ENCODE measurements at regions not wholly inside any gene's neighbourhood (a gene's known extent, or its start where the extent isn't known, plus 50 kb on each side); places are given as distances from the start of the nearest gene placed in this dataset.
A peak's percentile ranks its signal among the peaks of the same experiment; 100 is the strongest.

DNA sequence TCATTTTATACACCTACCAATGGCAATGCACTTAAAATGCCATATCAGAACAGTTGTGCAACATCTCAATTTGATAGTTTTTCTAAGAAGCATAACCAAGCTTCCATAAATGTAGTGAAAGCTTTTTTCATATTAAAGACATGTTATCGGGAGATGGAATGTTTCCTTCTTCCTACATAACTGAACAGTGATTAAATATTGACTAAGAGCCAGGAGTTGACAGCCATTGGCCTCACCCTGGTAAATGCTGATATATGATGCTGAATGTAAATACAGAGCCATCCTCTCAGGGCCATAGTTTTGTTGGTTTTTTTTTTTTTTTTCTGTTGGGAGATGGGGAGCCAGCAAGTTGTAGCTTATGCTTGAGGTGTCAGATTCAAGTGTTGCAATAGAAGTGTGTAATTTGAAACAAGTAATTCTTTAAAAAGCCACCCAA is 203.3 kb upstream of the IL12A start:
- peak overlapping the region in 1 of 4 donors; percentile 20 for H3K27ac ChIP-seq
- peaks cover 16 to 26% (median 21%) of the 10 kb centered on the region in 4 donors for H3K4me1 ChIP-seq
- no peaks in the 10 kb centered on the region for H3K27me3 ChIP-seq
- no peak for TF ChIP-seq POLR2AphosphoS5 (IDR thresholded peaks at IDR 0.05)
- no peak for TF ChIP-seq POLR2A (IDR thresholded peaks at IDR 0.05)
- no peak for TF ChIP-seq CTCF (IDR thresholded peaks at IDR 0.05)
- TF ChIP-seq EP300 (IDR thresholded peaks at IDR 0.05): no peak
- no peaks in the 10 kb centered on the region for H3K9me3 ChIP-seq
- H3K4me3 ChIP-seq: no peak overlapping the region
- DNase-seq (no peak), ATAC-seq (ENCODE audit: low FRiP score in 2 of 2) (no peak)
- 33 to 47% methylated on average over 1 of the region's 1 CpG for WGBS, 2 donors
- no peaks in the 10 kb centered on the region for H3K36me3 ChIP-seq

DNA sequence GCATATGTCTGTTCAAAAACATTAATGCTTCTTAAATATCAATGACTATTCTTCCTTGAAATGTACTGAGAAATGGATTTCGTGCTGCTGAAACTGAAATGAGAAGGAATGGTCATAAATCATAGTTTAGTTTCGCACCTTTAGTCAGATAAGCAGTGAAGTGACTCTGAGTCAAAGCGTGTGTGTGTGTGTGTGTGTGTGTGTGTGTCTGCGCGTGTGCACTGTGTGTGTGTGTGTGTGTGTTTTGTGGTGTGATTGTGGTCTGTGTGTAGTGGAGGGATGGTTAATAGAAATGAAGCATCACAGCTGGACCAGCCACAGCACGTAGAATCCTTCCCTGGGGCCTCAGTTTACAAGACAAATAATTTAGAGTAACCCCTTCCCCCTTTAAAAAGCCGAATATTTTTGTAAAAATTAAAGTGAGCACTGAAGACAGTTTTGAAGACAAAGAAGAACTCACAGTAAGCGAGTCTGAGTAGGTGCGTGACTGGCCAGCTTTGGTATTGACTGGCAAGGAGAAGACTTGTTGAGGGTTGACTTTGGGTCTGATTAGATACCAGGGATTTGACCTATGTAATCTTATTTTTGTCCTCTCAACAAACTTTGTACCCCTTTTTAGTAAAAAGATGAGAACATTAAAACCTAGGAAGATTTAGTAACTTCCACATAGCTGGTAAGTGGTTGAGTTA is 202.0 kb upstream of the IL12A start:
- WGBS, 2 donors: 81 to 84% methylated on average over 9 of the region's 9 CpGs
- H3K4me1 ChIP-seq: peaks cover 16 to 26% (median 21%) of the 10 kb centered on the region in 4 donors
- no peaks in the 10 kb centered on the region for H3K27me3 ChIP-seq
- TF ChIP-seq CTCF (IDR thresholded peaks at IDR 0.05) (no peak), POLR2AphosphoS5 (IDR thresholded peaks at IDR 0.05) (no peak), EP300 (IDR thresholded peaks at IDR 0.05) (no peak), POLR2A (IDR thresholded peaks at IDR 0.05) (no peak)
- H3K27ac ChIP-seq: no peak overlapping the region
- no peak overlapping the region for H3K4me3 ChIP-seq
- ATAC-seq (ENCODE audit: low FRiP score in 2 of 2) (no peak), DNase-seq (no peak)
- no peaks in the 10 kb centered on the region for H3K36me3 ChIP-seq
- no peaks in the 10 kb centered on the region for H3K9me3 ChIP-seq

DNA sequence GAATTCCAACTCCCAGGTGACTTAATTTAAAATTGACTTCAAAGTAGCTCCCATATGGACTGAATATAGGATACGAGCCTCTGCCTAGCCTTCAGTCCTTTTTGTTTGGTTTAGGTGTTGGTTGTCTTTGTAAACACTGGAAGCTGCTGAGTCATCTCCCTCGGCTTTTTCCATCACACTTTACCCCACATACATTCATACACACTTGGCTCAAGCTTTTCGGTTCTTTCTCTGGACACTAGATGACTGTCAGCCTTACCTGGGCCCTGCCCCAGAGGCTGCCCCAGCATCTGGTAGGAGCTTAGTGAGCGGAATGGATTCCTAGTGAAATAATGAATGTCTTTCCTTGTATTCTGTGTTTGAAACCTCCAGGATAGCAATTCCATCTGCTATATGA is 201.5 kb upstream of the IL12A start:
- DNase-seq: no peak
- ATAC-seq (ENCODE audit: low FRiP score in 2 of 2): no peak
- Histone ChIP-seq H3K27me3 (no peaks in the 10 kb centered on the region), H3K36me3 (no peaks in the 10 kb centered on the region), H3K4me3 (no peak overlapping the region), H3K27ac (peak overlapping the region in 3 of 4 donors; percentile 52 to 79 (median 58)), H3K4me1 (peaks cover 18 to 26% (median 21%) of the 10 kb centered on the region in 4 donors), H3K9me3 (no peaks in the 10 kb centered on the region)
- no peak for TF ChIP-seq POLR2AphosphoS5 (IDR thresholded peaks at IDR 0.05)
- no peak for TF ChIP-seq POLR2A (IDR thresholded peaks at IDR 0.05)
- TF ChIP-seq EP300 (IDR thresholded peaks at IDR 0.05): no peak
- TF ChIP-seq CTCF (IDR thresholded peaks at IDR 0.05): no peak
- WGBS, 2 donors: 57 to 65% methylated on average over 4 of the region's 4 CpGs

- H3K4me3 ChIP-seq: no peak overlapping the region
- 38 to 59% methylated on average over 5 of the region's 5 CpGs for WGBS, 2 donors
- no peak for ATAC-seq (ENCODE audit: low FRiP score in 2 of 2)
- peaks cover 19 to 26% (median 22%) of the 10 kb centered on the region in 4 donors for H3K4me1 ChIP-seq
- no peaks in the 10 kb centered on the region for H3K9me3 ChIP-seq
- H3K27ac ChIP-seq: peak overlapping the region; percentile 52 to 79 (median 56)
- DNase-seq: no peak
- TF ChIP-seq EP300 (IDR thresholded peaks at IDR 0.05): no peak
- no peak for TF ChIP-seq CTCF (IDR thresholded peaks at IDR 0.05)
- TF ChIP-seq POLR2A (IDR thresholded peaks at IDR 0.05): no peak
- TF ChIP-seq POLR2AphosphoS5 (IDR thresholded peaks at IDR 0.05): no peak
- no peaks in the 10 kb centered on the region for H3K36me3 ChIP-seq
- no peaks in the 10 kb centered on the region for H3K27me3 ChIP-seq
Observed at GRCh38 chr3:159787794-159788205, 200.8 kb upstream of the IL12A start.

DNA sequence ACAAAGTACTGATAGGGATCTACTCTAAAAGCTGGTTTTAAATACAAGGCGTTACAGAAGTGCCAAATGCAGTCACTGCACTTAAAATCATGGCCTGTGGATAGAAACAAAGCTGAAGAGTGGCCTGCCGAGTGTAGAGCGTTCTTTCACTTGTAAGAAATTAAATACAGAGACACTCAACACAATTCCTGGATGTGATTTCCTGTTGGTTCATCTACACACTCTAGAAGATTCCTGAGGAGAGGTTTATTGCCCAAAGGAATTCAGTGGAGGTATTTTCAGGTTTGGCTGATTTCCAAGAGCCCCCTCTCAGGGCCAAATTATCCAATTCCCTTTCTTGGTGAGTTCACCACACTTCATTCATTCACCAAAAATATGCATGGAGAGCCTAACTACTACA is 200.3 kb upstream of the IL12A start:
- Histone ChIP-seq H3K36me3 (no peaks in the 10 kb centered on the region), H3K4me1 (peaks cover 19 to 26% (median 22%) of the 10 kb centered on the region in 4 donors), H3K27ac (peak overlapping the region; percentile 52 to 79 (median 56)), H3K4me3 (no peak overlapping the region), H3K9me3 (no peaks in the 10 kb centered on the region), H3K27me3 (no peaks in the 10 kb centered on the region)
- DNase-seq: no peak
- ATAC-seq (ENCODE audit: low FRiP score in 2 of 2): no peak
- no peak for TF ChIP-seq POLR2AphosphoS5 (IDR thresholded peaks at IDR 0.05)
- TF ChIP-seq POLR2A (IDR thresholded peaks at IDR 0.05): no peak
- TF ChIP-seq EP300 (IDR thresholded peaks at IDR 0.05): no peak
- TF ChIP-seq CTCF (IDR thresholded peaks at IDR 0.05): no peak
- WGBS, 2 donors: 27 to 36% methylated on average over 3 of the region's 3 CpGs
